ENCODE measurements at regions not wholly inside any gene's neighbourhood (a gene's known extent, or its start where the extent isn't known, plus 50 kb on each side); places are given as distances from the start of the nearest gene placed in this dataset.

- Histone ChIP-seq H3K36me3 (replicated peaks in 1 of 2; ENCODE audit: control insufficient read depth in 1 of 2, insufficient read depth in 2 of 2, low read length in 1 of 2) (no peaks in the 10 kb centered on the region), H3K27me3 (ENCODE audit: insufficient read depth) (no peaks in the 10 kb centered on the region), H3K9ac (no peak overlapping the region), H4K20me1 (ENCODE audit: insufficient read depth) (no peaks in the 10 kb centered on the region), H3K9me3 (no peaks in the 10 kb centered on the region), H3K27ac (ENCODE audit: low read depth in 2 of 2, low read length in 1 of 2) (no peak overlapping the region), H3F3A (replicated peaks; ENCODE audit: insufficient read depth) (no peaks in the 10 kb centered on the region), H3K4me2 (no peak overlapping the region), H3K79me2 (ENCODE audit: insufficient read depth) (no peaks in the 10 kb centered on the region), H3K4me1 (ENCODE audit: control insufficient read depth in 1 of 2, insufficient read depth in 2 of 2, low read depth in 1 of 2, low read length in 1 of 2) (no peaks in the 10 kb centered on the region), H3K4me3 (ENCODE audit: low read depth in 2 of 2, low read length in 1 of 2) (no peak overlapping the region), H2AFZ (ENCODE audit: low read depth) (no peak overlapping the region), H3K9me2 (no peaks in the 10 kb centered on the region)
- TF ChIP-seq FOXJ3 (CRISPR knock-in tag; IDR thresholded peaks at IDR 0.05), result no peak
- TF ChIP-seq ZBTB33 (IDR thresholded peaks at IDR 0.05; ENCODE audit: borderline replicate concordance, low read depth), result no peak
- TF ChIP-seq TEAD4 (IDR thresholded peaks at IDR 0.05; ENCODE audit: borderline replicate concordance, insufficient read depth), result no peak
- CTCF ChIA-PET, result no interaction called here
- DNase-seq, result no peak
- POLR2A ChIA-PET, result no interaction called here
- 4% methylated on average over 1 of the region's 1 CpG for WGBS (ENCODE audit: low lambda C conversion rate)
Measured at GRCh38 chr2:155456222-155456621, 757.7 kb downstream of the KCNJ3 start.

- ChIA-PET CTCF (no interaction called here), POLR2A (no interaction called here)
- Histone ChIP-seq H3K9me3 (no peaks in the 10 kb centered on the region), H3K4me3 (ENCODE audit: low read depth in 2 of 2, low read length in 1 of 2) (no peak overlapping the region), H4K20me1 (ENCODE audit: insufficient read depth) (no peaks in the 10 kb centered on the region), H3K27me3 (ENCODE audit: insufficient read depth) (no peaks in the 10 kb centered on the region), H3K9ac (no peak overlapping the region), H3K4me2 (no peak overlapping the region), H3K36me3 (replicated peaks in 1 of 2; ENCODE audit: control insufficient read depth in 1 of 2, insufficient read depth in 2 of 2, low read length in 1 of 2) (no peaks in the 10 kb centered on the region), H3K9me2 (no peaks in the 10 kb centered on the region; the same call in 1 of the 2 replicates), H3K79me2 (ENCODE audit: insufficient read depth) (no peaks in the 10 kb centered on the region), H2AFZ (ENCODE audit: low read depth) (no peak overlapping the region), H3F3A (replicated peaks; ENCODE audit: insufficient read depth) (no peaks in the 10 kb centered on the region), H3K4me1 (ENCODE audit: control insufficient read depth in 1 of 2, insufficient read depth in 2 of 2, low read depth in 1 of 2, low read length in 1 of 2) (no peaks in the 10 kb centered on the region), H3K27ac (ENCODE audit: low read depth in 2 of 2, low read length in 1 of 2) (no peak overlapping the region)
- DNase-seq, result no peak
- 0% methylated on average over 2 of the region's 2 CpGs for WGBS (ENCODE audit: low lambda C conversion rate)
- TF ChIP-seq GATA2 (CRISPR knock-in tag; IDR thresholded peaks at IDR 0.05), result no peak
- no peak for TF ChIP-seq RXRA (IDR thresholded peaks at IDR 0.05; ENCODE audit: borderline replicate concordance, low read depth)
- no peak for TF ChIP-seq TEAD4 (IDR thresholded peaks at IDR 0.05; ENCODE audit: borderline replicate concordance, insufficient read depth)
- no peak for TF ChIP-seq RAD21 (IDR thresholded peaks at IDR 0.05; ENCODE audit: low read length)
- no peak for TF ChIP-seq MXI1 (IDR thresholded peaks at IDR 0.05; ENCODE audit: low read depth, low read length)
- TF ChIP-seq GABPA (IDR thresholded peaks at IDR 0.05; ENCODE audit: low read depth), result no peak
- TF ChIP-seq NFIC (IDR thresholded peaks at IDR 0.05; ENCODE audit: borderline replicate concordance), result no peak
- no peak for TF ChIP-seq USF1 (IDR thresholded peaks at IDR 0.05; ENCODE audit: borderline replicate concordance, low read depth)
- TF ChIP-seq NRF1 (IDR thresholded peaks at IDR 0.05; ENCODE audit: low read depth, low read length), result no peak
- no peak for TF ChIP-seq MAX (IDR thresholded peaks at IDR 0.05; ENCODE audit: low read depth)
Measured at GRCh38 chr2:155442755-155443372, 744.4 kb downstream of the KCNJ3 start.
